ENCODE measurements at regions not wholly inside any gene's neighbourhood (a gene's known extent, or its start where the extent isn't known, plus 50 kb on each side); places are given as distances from the start of the nearest gene placed in this dataset.

GRCh38 chr12:127430401-127430800, 836.6 kb upstream of the TMEM132C start:
- no peak for TF ChIP-seq CTCF (conservative IDR thresholded peaks at IDR 0.05; ENCODE audit: low read depth)
- CTCF ChIA-PET = no interaction called here

GRCh38 chr12:127431177-127431576, 835.8 kb upstream of the TMEM132C start:
- TF ChIP-seq CTCF (conservative IDR thresholded peaks at IDR 0.05; ENCODE audit: low read depth) = no peak
- no peak overlapping the region for H3K27ac ChIP-seq
- ChIA-PET CTCF (no interaction called here), POLR2A (ENCODE audit: low non-redundant PET) (no interaction called here)
- DNase-seq (ENCODE audit: low spot score) = no peak

More at GRCh38 chr12:127430401-127430800, 836.6 kb upstream of the TMEM132C start:
- POLR2A ChIA-PET (ENCODE audit: low non-redundant PET) = no interaction called here
- no peak overlapping the region for H3K27ac ChIP-seq
- DNase-seq (ENCODE audit: low spot score) = no peak

- DNase-seq (ENCODE audit: low spot score) = no peak
- no peak for TF ChIP-seq CTCF (conservative IDR thresholded peaks at IDR 0.05; ENCODE audit: low read depth)
- H3K27ac ChIP-seq = no peak overlapping the region
- CTCF ChIA-PET = interaction anchor here (1.5 kb wide), 1 partner anchor 50 kb away, joined by 3 read pairs; no protein-coding TSS in a partner anchor
- POLR2A ChIA-PET (ENCODE audit: low non-redundant PET) = no interaction called here
Measured at GRCh38 chr12:127431594-127431993, 835.4 kb upstream of the TMEM132C start.

- ChIA-PET CTCF (interaction anchor here (0.6 kb wide), 1 partner anchor 657 kb away, joined by 3 read pairs; no protein-coding TSS in a partner anchor), POLR2A (ENCODE audit: low non-redundant PET) (no interaction called here)
- TF ChIP-seq CTCF (conservative IDR thresholded peaks at IDR 0.05; ENCODE audit: low read depth) = no peak
- no peak overlapping the region for H3K27ac ChIP-seq
- no peak for DNase-seq (ENCODE audit: low spot score)
Measured at GRCh38 chr12:127435439-127435838, 831.5 kb upstream of the TMEM132C start.

GRCh38 chr12:127438512-127439244, 828.3 kb upstream of the TMEM132C start:
- H3K27ac ChIP-seq = no peak overlapping the region
- no peak for TF ChIP-seq CTCF (conservative IDR thresholded peaks at IDR 0.05; ENCODE audit: low read depth)
- DNase-seq (ENCODE audit: low spot score) = no peak
- CTCF ChIA-PET = interaction anchor here (0.6 kb wide), 1 partner anchor 28 kb away, joined by 3 read pairs; no protein-coding TSS in a partner anchor
- POLR2A ChIA-PET (ENCODE audit: low non-redundant PET) = no interaction called here

GRCh38 chr12:127445581-127446139, 821.3 kb upstream of the TMEM132C start:
- DNase-seq (ENCODE audit: low spot score) = no peak
- no peak for TF ChIP-seq CTCF (conservative IDR thresholded peaks at IDR 0.05; ENCODE audit: low read depth)
- H3K27ac ChIP-seq = no peak overlapping the region
- ChIA-PET POLR2A (ENCODE audit: low non-redundant PET) (no interaction called here), CTCF (interaction anchor here (0.6 kb wide), 1 partner anchor 12 kb away, joined by 3 read pairs; no protein-coding TSS in a partner anchor)

All from RWPE1 (cell line).